HG03095 (cell line): ENCODE measurements at regions not wholly inside any gene's neighbourhood (a gene's known extent, or its start where the extent isn't known, plus 50 kb on each side); places are given as distances from the start of the nearest gene placed in this dataset.
"Not testable (repeated sequence)": the region's sequence is repeated elsewhere in the genome, so short reads cannot be mapped to it uniquely, and the experiment has no call there.

Experiments used
- ATAC-seq: cut with Tn5 transposase; IDR thresholded peaks from one replicate; pipeline ENCODE4 v1.9.1; 2021; ENCODE audit warnings: moderate library complexity; ENCODE audit not compliant: unreplicated experiment

DNA sequence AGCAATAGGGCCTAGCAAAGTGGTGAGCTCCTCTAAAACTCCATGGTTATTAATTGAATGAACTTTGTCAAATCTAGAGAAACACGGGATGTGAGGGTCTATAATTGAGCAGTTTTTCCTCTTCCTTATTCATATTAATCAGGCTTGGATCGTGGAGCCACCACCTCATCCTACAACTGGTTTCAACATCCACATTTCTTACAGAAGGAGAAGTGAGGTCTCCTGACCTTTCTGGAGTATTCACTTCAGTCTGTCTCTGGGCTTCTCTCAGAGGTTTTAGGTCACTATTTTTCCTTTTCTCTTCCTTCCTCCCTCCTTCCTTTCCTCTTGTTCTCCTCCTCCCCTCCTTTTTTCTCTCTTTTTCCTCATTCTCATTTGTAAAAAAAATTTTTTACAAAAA lies 177.3 kb upstream of the ACTBL2 start:
- ATAC-seq, result no peak

DNA sequence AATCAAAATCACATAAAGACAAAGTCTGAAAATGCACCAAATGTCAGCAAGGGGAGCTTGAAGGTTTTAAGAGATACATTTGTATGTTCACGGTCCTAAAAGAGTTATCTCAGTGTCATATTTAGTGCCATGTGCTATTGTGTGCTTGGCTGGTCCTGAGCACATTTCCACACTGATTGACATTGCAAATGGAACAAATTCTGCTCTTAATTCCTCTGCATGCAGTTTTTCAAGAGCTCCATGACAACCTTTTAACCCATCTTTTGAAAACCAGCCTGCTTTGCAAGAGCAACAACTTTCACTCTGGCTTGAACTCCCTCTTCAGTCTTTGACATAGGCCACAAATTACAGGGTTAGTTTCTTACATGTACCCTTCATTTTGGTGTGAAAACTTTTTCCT lies 175.4 kb upstream of the ACTBL2 start:
- no peak for ATAC-seq

DNA sequence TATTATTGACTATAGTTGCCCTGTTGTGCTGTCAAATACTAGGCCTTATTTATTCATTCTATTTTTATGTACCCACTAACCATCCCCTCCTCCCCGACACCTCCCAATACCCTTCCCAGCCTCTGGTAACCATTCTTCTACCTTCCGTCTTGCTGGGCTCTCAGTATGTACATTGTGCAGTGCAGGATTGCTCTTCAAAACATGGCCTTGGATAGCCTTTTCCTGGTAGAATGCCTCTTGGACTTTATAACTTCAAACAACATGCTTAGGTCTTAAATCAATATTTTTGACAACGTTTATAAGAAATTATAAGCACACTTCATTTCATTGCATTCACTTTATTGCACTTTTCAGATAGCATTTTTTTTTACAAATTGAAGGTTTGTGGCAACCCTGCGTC lies 172.6 kb upstream of the ACTBL2 start:
- ATAC-seq, result no peak

DNA sequence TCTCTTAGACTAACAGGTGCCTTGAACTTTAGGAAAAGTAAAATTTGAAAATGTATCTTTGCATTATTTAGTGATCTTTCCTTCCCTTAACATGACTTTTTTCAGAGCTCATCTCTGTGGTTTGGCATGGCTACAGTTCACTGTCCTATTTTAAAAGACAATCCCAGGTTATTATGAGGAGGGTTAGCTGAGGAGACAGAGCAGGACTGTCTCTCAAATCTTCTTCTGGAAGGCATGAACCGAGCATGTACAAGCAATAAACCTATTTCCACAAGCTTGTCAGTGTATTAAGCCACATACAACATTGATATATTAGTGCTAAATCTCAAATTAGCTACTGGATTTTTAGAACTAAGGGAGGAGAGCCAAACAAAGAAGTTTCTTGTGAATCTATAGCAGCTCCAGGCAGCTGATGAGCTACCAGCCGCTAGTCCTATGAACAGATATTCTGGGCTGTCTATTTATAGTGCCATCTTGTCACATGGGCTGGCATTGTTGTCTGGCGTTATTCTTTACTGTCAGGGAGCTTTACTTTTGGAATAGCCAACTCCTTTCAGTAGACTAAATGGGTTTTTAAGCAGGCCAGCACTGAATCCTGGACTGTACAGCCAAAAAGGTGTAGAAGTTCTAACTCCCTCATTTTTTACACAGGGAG lies 171.2 kb upstream of the ACTBL2 start:
- ATAC-seq, result no peak

DNA sequence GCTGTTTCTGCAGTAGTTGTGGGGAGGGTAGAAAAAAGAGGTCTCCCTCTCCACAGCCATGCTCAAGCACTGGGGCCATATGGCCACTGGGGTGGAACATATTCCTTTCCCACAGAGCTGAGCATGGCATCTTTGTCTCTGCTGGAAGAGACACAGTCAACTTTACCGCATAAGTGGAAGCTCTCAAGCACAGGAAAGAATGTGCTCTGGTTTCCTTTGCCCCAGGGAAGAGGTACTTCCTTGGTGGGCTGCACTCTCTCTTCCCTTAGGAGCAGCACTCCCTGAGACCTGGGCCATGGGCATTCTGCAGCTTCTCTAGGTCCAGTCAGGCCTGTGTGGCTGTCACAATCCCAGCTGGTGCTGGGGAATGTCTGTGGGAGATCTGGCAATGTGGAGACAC lies 168.5 kb upstream of the ACTBL2 start:
- ATAC-seq, result no peak

DNA sequence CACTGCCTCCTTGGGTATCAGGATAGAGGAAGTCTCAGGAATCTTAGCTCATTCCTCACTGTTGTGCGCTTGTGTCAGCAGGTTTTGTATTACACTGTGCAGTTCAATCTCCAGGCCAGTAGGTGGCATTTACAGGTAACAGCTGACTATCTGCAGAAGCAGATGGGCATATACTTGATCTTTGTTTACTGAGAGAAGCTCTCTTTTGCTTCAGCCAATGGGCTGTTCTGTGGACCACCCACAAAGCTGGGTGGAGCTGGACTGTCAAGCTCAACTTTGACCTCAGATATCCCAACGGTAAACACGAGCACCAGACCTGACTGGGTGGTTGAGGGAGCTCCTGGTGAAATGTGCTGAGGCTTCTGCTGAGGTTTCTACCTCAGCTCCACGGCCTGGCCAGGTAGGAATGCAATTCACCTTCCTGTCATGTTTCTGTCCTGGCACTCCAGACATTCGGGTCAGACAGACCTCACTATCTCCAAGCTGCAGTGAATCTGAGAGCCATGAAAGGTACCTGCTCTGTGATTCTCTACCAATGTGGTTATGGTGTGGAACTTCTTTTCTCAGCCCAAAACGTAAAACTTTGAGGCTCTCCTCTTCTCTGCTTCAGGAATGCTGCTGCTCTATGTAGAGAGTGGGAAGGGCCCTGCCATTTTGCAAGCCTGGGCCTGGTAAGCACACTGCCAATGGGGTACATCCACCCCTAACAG lies 167.9 kb upstream of the ACTBL2 start:
- ATAC-seq, result peak; percentile 96

DNA sequence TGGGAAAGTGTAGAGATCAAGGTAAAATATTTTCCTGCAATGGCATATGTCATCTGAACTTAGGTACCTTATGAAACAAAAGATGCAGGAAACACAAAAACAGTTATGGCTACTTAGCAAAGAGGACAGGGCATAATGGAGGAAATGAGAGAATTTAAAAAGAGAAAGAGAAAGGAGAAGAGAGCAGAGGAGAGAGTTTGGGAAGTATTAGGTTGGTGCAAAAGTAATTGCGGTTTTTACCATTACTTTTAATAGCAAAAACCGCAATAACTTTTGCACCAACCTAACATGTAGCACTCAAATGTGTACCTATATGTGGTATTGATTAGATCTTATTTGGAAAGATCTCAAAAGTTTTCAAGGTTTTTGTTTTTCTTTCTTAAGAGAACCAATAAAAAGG lies 160.1 kb upstream of the ACTBL2 start:
- no peak for ATAC-seq

DNA sequence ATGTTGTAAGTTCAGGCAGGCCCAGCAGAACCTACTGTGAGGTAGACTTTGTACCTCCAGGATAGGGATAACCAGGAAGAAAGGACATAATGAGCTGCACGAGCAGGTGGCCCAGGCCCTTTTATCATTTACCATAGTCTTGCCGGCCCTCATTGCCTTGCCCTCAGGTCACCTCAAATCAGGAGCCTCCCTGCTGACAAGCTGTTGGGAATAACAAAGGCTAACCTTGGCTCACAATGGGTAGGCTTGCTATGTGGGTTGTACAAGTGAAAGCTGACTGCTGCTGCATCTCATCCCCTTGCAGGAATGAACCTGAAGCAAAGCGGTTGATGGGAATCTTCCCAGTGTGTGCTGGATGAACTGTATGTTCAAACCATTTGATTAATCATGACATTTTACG lies 159.5 kb upstream of the ACTBL2 start:
- ATAC-seq, result no peak

DNA sequence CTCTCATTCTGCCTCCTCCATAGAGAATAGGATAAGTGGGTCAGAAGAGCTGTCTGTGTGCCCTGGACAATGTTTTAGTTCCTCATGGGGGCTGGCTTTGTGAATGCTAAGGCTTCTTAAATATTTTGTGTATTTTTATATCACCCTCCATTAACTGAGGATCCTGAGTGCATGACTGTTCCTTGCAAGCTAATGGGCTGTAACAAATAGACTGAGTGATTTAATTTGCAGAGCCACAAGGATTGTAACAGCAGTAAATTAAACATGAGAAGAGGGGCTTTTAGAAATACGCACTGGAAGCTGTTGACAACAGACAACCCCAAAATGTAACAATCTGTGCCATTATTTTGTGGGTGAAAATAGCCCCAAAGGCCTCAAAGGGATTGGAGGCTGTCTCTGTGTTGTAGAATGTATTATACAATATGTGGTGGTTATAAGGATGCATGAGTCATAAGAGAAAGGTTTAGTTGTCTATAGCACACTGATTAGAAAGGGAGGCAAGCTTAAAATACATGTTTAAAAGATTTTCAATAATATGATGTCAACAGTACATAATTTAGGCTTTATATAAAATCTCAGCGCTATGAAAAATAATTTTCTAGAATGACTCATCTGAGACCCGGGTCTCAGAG lies 152.7 kb upstream of the ACTBL2 start:
- ATAC-seq, result no peak

DNA sequence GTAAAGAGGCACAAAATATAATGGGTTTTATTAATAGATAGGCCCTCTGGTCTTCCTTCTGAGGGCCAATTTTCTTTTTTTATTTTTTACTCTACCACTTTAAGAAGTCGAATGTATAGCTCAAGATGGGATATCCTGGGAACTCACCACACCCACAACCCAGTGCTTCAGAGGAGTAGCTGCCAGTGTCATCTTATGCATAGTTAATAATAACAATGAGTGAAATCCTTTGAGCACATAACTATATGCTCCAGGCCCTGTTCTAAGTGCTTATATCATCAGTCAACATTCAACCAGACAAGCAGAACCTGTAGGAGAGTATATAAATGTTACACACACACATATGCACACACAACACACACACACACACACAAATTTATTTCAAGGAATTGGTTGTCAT lies 150.3 kb upstream of the ACTBL2 start:
- no peak for ATAC-seq

DNA sequence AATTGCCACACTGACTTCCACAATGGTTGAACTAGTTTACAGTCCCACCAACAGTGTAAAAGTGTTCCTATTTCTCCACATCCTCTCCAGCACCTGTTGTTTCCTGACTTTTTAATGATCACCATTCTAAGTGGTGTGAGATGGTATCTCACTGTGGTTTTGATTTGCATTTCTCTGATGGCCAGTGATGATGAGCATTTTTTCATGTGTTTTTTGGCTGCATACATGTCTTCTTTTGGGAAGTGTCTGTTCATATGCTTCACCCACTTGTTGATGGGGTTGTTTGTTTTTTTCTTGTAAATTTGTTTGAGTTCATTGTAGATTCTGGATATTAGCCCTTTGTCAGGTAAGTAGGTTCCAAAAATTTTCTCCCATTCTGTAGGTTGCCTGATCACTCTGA lies 148.5 kb upstream of the ACTBL2 start:
- not testable (repeated sequence) for ATAC-seq

DNA sequence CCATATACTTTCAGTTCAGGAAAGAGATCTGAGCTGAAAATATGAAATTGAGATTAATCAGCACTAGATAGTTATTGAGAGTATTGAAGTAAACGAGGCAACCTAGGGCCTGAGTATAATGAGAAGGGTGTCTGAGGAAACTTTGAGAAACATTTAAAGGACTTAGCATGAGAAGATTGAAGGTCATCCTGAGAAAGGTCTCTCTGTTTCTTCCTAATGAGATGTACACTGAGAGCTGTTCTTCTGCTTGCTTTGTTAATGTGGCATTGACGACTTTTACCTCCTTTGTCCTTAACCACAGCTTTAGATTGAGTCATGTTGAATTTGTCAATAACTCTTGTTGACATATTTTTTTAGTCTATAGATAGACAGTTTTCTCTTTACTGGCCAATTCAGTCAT lies 145.1 kb upstream of the ACTBL2 start:
- no peak for ATAC-seq

DNA sequence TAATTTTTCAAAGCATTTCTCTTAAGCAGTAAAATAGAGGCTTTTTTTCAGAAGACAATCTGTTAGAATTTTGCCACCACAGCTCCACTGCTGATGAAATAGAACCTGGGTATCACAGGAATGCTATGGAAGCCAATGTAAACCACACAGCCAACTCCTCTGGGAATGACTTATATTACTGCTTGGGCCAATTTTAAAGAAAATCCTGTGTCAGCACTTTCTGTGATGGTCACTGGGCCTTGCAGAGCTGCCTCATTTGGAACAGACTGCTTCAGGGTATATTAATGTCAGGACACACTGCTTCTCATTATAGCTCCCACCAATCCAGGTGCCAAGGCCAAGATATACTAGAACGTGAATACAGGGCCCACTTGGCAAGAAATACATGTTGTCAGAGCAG lies 144.1 kb upstream of the ACTBL2 start:
- no peak for ATAC-seq

DNA sequence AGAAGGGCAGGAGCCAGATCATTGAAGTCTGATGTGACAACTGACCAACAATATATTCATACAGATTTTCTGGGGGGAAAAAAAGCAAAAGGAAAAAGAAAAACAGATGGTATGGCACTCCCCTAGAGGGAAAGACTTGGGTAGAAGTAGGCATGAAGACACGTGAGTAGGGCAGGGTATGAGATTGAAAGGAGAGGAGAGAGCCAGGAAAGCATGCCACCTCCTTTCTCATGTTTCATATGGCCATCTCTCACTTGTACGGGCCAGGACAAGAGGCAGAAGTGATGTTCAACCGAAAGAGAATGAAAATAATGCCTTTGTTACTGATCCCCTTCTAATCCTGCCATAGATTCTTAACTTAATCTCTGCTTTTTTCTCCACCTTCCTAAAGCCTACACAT lies 139.0 kb upstream of the ACTBL2 start:
- no peak for ATAC-seq

DNA sequence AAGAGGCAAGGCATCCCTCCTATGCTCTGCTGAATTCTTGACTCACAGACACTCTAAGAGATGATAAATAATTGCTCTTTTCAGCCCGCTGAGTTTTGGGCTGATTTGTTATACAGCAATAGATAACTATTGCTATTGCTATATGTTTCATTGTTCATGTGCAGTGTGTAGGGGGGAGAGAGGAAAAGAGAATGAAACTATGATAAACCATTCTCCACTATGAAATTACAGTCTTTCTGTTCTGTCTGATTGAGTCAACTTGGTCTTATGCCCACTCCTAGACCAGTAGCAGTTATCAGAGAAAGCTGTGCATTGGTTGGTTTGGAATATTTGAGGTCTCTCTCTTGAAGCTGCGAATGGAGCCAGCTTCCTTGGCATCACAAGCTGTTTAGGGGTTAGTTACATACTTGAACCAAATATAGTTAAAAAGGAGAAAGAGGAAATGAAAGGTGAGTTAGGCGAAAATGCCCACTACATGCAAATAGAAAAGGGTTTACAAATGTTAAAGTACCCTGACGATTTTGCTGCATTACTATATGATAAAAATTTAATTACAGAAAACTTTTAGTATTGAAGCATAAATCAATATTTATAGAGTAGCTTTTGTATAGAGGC lies 136.3 kb upstream of the ACTBL2 start:
- no peak for ATAC-seq

DNA sequence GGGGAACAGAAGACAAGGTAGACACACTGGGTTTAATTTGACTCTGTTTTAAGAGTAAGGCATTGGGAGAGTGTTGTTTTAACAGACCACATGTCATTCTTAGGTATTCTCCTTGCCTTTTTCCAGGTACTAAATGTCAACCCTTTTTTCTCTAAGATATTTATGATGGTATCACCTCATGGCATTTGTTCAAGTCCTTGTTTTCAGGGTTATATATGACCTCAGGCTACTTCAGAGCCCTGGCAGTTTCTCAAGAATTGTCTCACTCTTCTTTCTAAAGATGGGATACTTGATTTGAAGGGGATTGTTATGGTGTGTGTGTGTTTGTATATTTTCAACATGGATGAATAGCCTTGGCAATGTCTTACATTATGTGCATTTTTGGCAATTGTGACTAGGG lies 131.1 kb upstream of the ACTBL2 start:
- no peak for ATAC-seq

DNA sequence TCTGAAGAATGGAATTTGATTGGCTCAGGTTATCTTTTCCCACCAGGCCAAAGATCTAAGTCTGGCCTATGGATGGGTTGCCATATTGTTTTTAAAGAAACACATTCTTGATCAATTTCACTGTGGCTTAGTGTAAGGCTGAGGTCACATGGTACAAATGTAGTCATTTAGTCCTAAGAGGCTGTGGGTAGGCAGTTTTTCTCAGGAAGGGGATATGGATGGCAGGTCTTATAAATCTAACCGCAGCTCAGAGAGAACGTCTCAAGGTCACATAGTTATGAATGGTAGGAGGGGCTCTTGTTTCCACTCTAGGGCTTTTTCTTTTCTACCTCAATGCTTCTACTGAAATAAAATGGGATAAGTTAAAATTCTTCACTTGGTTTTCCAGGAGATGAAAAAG lies 128.6 kb upstream of the ACTBL2 start:
- no peak for ATAC-seq

DNA sequence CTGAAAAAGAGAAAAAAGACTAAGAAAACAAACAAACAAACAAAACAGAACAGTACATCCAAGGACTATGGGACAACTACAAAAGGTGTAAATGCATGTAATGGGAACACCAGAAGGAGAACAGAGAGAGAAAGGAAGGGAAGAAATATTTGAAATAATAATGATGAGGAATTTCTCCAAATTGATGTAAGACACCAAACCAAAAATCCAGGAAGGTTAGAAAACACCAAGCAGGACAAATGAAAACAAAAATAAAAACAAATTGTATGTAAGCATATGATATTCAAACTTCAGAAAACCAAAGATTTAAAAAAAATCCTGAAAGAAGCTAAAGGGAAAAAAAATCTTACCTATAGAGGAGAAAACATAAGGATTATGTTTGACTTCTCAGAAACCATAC lies 125.9 kb upstream of the ACTBL2 start:
- no peak for ATAC-seq

DNA sequence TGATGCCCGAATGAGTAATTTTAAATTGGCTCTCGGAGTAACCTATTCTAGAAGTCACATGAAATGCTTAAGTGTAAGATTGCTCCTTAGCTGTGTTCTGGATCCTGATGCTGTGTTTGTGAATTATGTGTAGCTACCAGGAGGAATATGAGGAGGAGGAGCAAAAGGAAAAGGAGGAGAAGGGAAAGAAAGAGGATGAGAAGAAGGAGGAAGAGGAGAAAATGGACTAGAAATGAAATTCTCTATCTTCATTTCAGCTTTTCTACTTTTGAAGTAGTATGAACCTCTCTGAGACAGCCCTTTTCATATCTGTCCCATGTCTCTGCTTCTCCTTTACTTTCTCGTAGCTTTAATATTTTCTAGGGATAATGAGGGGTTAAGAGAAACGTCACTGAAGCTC lies 119.4 kb upstream of the ACTBL2 start:
- no peak for ATAC-seq

DNA sequence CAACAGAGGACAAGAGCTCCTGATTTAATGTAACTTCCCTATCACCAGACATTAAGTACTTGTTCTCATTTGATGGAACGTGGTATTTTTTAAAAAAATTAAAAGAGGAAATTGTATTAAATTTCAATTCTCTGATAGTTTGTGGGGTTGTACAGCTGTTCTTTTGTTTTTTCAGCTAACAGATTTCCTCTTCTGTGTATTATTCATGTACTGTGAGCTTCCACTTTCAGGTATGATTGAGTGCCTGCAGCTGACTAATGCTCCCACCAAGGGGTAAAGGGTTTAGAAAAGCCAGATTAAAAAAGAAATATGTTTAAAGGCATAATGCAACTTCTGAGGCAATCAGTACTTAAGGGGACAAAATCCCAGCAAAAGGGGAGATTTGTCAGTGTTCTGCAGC lies 117.7 kb upstream of the ACTBL2 start:
- no peak for ATAC-seq

DNA sequence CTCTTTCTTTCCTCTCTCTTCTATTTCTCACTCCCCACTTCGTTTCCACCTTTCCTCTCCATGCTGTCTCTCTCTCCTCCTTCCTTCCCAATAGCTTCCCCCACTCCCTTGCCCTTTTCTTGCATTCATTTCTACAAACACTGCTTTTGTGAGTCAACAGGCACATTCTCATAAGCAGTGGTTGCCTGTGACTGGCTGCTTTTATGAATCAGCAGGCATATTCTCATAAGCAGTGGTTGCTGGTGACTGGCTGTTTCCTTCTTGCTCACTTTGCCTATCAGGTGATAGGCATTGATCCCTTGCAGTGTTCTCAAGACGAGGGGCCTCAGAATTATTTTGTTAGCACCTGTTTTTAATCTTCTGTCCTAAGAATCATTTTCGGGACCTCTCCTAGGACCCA lies 116.1 kb upstream of the ACTBL2 start:
- ATAC-seq, result no peak

DNA sequence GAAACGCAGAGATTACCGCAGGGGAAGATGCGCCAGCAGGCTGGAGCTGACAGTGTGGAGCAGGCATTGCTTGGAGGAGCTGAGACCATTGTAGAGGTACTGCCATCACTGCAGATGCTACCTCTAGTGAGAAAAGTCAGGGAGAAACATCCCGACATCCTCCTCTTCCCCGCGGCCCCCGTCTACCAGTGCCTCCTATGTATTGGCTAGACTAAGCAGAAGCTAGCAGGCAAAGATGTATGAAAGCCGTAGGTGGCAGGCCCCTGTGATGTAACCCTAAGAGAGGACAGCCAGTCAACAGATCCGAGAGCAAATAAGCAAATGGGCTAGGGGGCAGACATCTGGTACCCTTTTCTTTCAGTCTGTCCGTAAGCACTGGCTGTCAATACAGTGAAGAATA lies 115.5 kb upstream of the ACTBL2 start:
- ATAC-seq, result no peak
